NT2/D1 (cell line): ENCODE measurements at regions not wholly inside any gene's neighbourhood (a gene's known extent, or its start where the extent isn't known, plus 50 kb on each side); places are given as distances from the start of the nearest gene placed in this dataset.

Experiments
- DNase-seq: peaks from one replicate; pipeline ENCODE4 v3.0.0-alpha.2; 2011; ENCODE audit warnings: low read depth, low spot score
- H3K27me3 ChIP-seq: 2 replicates; pipeline ENCODE4 v1.6.0; 2011; ENCODE audit warnings: mild to moderate bottlenecking; ENCODE audit not compliant: insufficient read length, insufficient read depth
- H3K36me3 ChIP-seq: 2 replicates; pipeline ENCODE4 v1.6.1; 2011; ENCODE audit warnings: mild to moderate bottlenecking, low read length, mixed read lengths; ENCODE audit not compliant: insufficient read depth, insufficient read length
- H3K4me1 ChIP-seq: 2 replicates; pipeline ENCODE4 v1.5.1; 2011; ENCODE audit not compliant: insufficient read depth, insufficient read length
- H3K4me3 ChIP-seq: 2 replicates; pipeline ENCODE4 v1.5.1; 2011; ENCODE audit warnings: low read depth; ENCODE audit not compliant: insufficient read length
- H3K9ac ChIP-seq: 2 replicates; pipeline ENCODE4 v1.6.0; 2011; ENCODE audit warnings: low read depth; ENCODE audit not compliant: insufficient read length
- H3K9me3 ChIP-seq: 2 replicates; pipeline ENCODE4 v1.5.1; 2011; ENCODE audit warnings: mild to moderate bottlenecking, low read length; ENCODE audit not compliant: insufficient read depth
- SUZ12 ChIP-seq: IDR thresholded peaks from 2 replicates; pipeline ENCODE4 v1.6.1; 2011; ENCODE audit not compliant: insufficient read length, insufficient read depth; ENCODE audit errors: extremely low read depth
- YY1 ChIP-seq: IDR thresholded peaks from 2 replicates; pipeline ENCODE4 v1.6.1; 2011; ENCODE audit not compliant: insufficient read length, insufficient read depth
- ZNF274 ChIP-seq: IDR thresholded peaks from 2 replicates; pipeline ENCODE4 v1.6.1; 2011; ENCODE audit warnings: mild to moderate bottlenecking, low read depth, low read length

- no peaks in the 10 kb centered on the region for H3K4me1 ChIP-seq
- no peak for DNase-seq
- H3K9me3 ChIP-seq = no peaks in the 10 kb centered on the region
These were observed 404.0 kb downstream of the GUCY1A2 start for GRCh38 chr11:106614262-106614661.

GRCh38 chr11:106619320-106619990 lies 398.8 kb downstream of the GUCY1A2 start:
- TF ChIP-seq YY1 = no peak
- no peak for TF ChIP-seq ZNF274
- no peak for TF ChIP-seq SUZ12
- H3K27me3 ChIP-seq = no peaks in the 10 kb centered on the region

More at GRCh38 chr11:106614262-106614661, 404.0 kb downstream of the GUCY1A2 start:
- TF ChIP-seq YY1 (no peak), SUZ12 (no peak), ZNF274 (no peak)
- no peaks in the 10 kb centered on the region for H3K36me3 ChIP-seq
- no peak overlapping the region for H3K4me3 ChIP-seq
- no peak overlapping the region for H3K9ac ChIP-seq
- no peaks in the 10 kb centered on the region for H3K27me3 ChIP-seq

DNA sequence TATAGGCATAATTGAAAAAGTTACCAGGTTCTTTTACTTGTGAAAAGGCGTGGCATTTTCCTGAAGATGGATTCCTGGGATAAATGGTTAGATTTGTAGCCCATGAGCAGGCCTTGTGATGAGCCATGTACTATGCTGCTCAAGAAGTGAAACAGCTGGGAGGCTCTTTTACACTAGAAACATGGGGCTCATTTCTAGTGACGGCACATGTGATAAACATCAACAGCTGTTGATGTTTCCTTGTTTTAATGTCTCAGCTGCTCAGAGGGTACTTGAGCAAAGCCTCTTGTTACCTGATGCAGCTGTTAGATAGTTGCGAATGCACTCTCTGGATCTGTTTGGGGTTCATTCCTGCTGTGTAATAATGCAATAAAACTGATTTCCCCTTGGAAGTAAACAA lies 396.8 kb downstream of the GUCY1A2 start:
- H3K27me3 ChIP-seq = no peaks in the 10 kb centered on the region
- H3K9me3 ChIP-seq = no peaks in the 10 kb centered on the region
- no peaks in the 10 kb centered on the region for H3K36me3 ChIP-seq
- no peaks in the 10 kb centered on the region for H3K4me1 ChIP-seq
- no peak for DNase-seq
- H3K9ac ChIP-seq = no peak overlapping the region
- TF ChIP-seq SUZ12 (no peak), ZNF274 (no peak), YY1 (no peak)
- H3K4me3 ChIP-seq = no peak overlapping the region

More at GRCh38 chr11:106619320-106619990, 398.8 kb downstream of the GUCY1A2 start:
- H3K9me3 ChIP-seq = no peaks in the 10 kb centered on the region
- no peak overlapping the region for H3K4me3 ChIP-seq
- no peak for DNase-seq
- H3K9ac ChIP-seq = no peak overlapping the region
- no peaks in the 10 kb centered on the region for H3K4me1 ChIP-seq
- no peaks in the 10 kb centered on the region for H3K36me3 ChIP-seq
